Liver (tissue), 3 donors: ENCODE measurements at regions not wholly inside any gene's neighbourhood (a gene's known extent, or its start where the extent isn't known, plus 50 kb on each side); places are given as distances from the start of the nearest gene placed in this dataset.

Experiments
- ATF3 ChIP-seq: IDR thresholded peaks from 2 replicates; pipeline ENCODE4 v1.6.1; 2016; ENCODE audit warnings: antibody characterized with exemption
- GABPA ChIP-seq, 2 donors: IDR thresholded peaks in 1 of 2; conservative IDR thresholded peaks in 1 of 2; 2 replicates each; pipeline ENCODE4 v1.6.1; 2016; ENCODE audit warnings: antibody characterized with exemption in 2 of 2, mild to moderate bottlenecking in 1 of 2, moderate library complexity in 1 of 2
- HNF4A ChIP-seq, 2 donors: conservative IDR thresholded peaks; 2 replicates each; pipeline ENCODE4 v1.6.1; 2016; ENCODE audit warnings: antibody characterized with exemption in 2 of 2, mild to moderate bottlenecking in 2 of 2
- HNF4G ChIP-seq: IDR thresholded peaks from 2 replicates; pipeline ENCODE4 v1.6.1; 2016; ENCODE audit warnings: antibody characterized with exemption
- JUND ChIP-seq, 2 donors: IDR thresholded peaks; 2 replicates each; pipeline ENCODE4 v1.6.1; 2016; ENCODE audit warnings: antibody characterized with exemption in 2 of 2
- RAD21 ChIP-seq, 2 donors: IDR thresholded peaks; 2 replicates each; pipeline ENCODE4 v1.6.1; 2016; ENCODE audit warnings: antibody characterized with exemption in 2 of 2, mild to moderate bottlenecking in 2 of 2
- TAF1 ChIP-seq: conservative IDR thresholded peaks from 2 replicates; pipeline ENCODE4 v1.6.1; 2016; ENCODE audit warnings: antibody characterized with exemption, mild to moderate bottlenecking
- YY1 ChIP-seq: IDR thresholded peaks from 2 replicates; pipeline ENCODE4 v1.6.1; 2016; ENCODE audit warnings: antibody characterized with exemption, mild to moderate bottlenecking
- TF ChIP-seq, protein P1 (sequence below): fragments of 150-350 bp; IDR thresholded peaks from 2 replicates; pipeline ENCODE4 v1.5.1; 2017; ENCODE audit warnings: improper control_type of control experiment, low read depth, low read length; ENCODE audit not compliant: missing input control
- TF ChIP-seq, protein P2 (sequence below): IDR thresholded peaks from 2 replicates; pipeline ENCODE4 v1.6.1; 2016; ENCODE audit warnings: antibody characterized with exemption
- TF ChIP-seq, protein P3 (sequence below): IDR thresholded peaks from 2 replicates; pipeline ENCODE4 v1.6.1; 2016; ENCODE audit warnings: antibody characterized with exemption, mild to moderate bottlenecking
- TF ChIP-seq, protein P4 (sequence below): IDR thresholded peaks from 2 replicates; pipeline ENCODE4 v1.6.1; 2016; ENCODE audit warnings: antibody characterized with exemption
- donor health status: healthy.
- donor health status: healthy.

DNA sequence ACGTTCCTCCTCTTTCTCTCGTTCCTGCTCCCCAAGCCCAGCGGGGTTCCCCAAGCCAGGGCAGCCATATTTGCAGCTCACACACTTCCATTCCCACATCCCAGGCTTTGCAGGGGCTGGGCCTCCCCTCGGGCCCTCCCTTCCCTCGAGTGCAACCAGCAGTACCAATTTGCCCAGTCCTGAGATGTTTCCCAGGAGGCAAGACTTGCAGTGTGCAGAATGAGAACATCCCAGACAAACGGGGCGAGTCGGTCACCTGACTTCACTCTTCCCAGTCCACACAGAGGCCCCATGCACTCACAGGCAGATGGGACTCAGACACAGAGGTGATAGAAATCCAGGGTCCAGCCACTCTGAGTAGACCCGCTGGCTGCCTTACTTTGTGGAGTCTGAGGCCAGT, 56.2 kb upstream of the SLC6A6 start:
- TF ChIP-seq, protein P1, sequence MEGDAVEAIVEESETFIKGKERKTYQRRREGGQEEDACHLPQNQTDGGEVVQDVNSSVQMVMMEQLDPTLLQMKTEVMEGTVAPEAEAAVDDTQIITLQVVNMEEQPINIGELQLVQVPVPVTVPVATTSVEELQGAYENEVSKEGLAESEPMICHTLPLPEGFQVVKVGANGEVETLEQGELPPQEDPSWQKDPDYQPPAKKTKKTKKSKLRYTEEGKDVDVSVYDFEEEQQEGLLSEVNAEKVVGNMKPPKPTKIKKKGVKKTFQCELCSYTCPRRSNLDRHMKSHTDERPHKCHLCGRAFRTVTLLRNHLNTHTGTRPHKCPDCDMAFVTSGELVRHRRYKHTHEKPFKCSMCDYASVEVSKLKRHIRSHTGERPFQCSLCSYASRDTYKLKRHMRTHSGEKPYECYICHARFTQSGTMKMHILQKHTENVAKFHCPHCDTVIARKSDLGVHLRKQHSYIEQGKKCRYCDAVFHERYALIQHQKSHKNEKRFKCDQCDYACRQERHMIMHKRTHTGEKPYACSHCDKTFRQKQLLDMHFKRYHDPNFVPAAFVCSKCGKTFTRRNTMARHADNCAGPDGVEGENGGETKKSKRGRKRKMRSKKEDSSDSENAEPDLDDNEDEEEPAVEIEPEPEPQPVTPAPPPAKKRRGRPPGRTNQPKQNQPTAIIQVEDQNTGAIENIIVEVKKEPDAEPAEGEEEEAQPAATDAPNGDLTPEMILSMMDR: no peak
- TF ChIP-seq HNF4A (conservative IDR thresholded peaks at IDR 0.05) (no peak), RAD21 (IDR thresholded peaks at IDR 0.05) (no peak), GABPA (IDR thresholded peaks at IDR 0.05 in 1 of 2, conservative IDR thresholded peaks at IDR 0.05 in 1 of 2) (no peak), HNF4G (no peak), YY1 (no peak), JUND (IDR thresholded peaks at IDR 0.05) (no peak), ATF3 (no peak), TAF1 (no peak)
- TF ChIP-seq, protein P2, sequence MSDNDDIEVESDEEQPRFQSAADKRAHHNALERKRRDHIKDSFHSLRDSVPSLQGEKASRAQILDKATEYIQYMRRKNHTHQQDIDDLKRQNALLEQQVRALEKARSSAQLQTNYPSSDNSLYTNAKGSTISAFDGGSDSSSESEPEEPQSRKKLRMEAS: no peak
- TF ChIP-seq, protein P3, sequence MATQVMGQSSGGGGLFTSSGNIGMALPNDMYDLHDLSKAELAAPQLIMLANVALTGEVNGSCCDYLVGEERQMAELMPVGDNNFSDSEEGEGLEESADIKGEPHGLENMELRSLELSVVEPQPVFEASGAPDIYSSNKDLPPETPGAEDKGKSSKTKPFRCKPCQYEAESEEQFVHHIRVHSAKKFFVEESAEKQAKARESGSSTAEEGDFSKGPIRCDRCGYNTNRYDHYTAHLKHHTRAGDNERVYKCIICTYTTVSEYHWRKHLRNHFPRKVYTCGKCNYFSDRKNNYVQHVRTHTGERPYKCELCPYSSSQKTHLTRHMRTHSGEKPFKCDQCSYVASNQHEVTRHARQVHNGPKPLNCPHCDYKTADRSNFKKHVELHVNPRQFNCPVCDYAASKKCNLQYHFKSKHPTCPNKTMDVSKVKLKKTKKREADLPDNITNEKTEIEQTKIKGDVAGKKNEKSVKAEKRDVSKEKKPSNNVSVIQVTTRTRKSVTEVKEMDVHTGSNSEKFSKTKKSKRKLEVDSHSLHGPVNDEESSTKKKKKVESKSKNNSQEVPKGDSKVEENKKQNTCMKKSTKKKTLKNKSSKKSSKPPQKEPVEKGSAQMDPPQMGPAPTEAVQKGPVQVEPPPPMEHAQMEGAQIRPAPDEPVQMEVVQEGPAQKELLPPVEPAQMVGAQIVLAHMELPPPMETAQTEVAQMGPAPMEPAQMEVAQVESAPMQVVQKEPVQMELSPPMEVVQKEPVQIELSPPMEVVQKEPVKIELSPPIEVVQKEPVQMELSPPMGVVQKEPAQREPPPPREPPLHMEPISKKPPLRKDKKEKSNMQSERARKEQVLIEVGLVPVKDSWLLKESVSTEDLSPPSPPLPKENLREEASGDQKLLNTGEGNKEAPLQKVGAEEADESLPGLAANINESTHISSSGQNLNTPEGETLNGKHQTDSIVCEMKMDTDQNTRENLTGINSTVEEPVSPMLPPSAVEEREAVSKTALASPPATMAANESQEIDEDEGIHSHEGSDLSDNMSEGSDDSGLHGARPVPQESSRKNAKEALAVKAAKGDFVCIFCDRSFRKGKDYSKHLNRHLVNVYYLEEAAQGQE: no peak
- TF ChIP-seq, protein P4, sequence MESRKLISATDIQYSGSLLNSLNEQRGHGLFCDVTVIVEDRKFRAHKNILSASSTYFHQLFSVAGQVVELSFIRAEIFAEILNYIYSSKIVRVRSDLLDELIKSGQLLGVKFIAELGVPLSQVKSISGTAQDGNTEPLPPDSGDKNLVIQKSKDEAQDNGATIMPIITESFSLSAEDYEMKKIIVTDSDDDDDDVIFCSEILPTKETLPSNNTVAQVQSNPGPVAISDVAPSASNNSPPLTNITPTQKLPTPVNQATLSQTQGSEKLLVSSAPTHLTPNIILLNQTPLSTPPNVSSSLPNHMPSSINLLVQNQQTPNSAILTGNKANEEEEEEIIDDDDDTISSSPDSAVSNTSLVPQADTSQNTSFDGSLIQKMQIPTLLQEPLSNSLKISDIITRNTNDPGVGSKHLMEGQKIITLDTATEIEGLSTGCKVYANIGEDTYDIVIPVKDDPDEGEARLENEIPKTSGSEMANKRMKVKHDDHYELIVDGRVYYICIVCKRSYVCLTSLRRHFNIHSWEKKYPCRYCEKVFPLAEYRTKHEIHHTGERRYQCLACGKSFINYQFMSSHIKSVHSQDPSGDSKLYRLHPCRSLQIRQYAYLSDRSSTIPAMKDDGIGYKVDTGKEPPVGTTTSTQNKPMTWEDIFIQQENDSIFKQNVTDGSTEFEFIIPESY: no peak
